ENCODE measurements at regions not wholly inside any gene's neighbourhood (a gene's known extent, or its start where the extent isn't known, plus 50 kb on each side); places are given as distances from the start of the nearest gene placed in this dataset.

DNA sequence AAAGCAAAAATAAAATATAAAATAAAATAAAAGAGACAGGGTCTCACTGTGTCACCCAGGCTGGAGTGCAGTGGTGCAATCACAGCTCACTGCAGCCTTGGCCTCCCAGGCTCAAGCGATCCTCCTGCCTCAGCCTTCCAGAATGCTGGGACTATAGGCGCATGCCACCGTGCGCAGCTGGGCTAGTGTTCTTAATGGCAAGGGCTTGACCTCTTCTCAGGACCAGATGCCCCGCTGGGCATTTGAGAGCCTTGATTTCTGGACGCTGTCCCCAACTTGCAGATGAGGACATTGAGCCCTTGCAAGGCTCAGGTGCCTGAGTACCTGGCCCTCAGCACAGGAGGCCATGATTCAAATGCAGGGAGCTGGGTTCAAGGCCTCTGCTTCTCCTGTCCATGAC is 82.6 kb downstream of the DHCR7 start:
- no peak overlapping the region for H3K27ac ChIP-seq

GRCh38 chr11:71364806-71365205 is 83.4 kb downstream of the DHCR7 start:
- H3K4me3 ChIP-seq, result no peak overlapping the region
- no peak for DNase-seq (ENCODE audit: low spot score)
- H3K27ac ChIP-seq, result no peak overlapping the region
- TF ChIP-seq, protein P1, sequence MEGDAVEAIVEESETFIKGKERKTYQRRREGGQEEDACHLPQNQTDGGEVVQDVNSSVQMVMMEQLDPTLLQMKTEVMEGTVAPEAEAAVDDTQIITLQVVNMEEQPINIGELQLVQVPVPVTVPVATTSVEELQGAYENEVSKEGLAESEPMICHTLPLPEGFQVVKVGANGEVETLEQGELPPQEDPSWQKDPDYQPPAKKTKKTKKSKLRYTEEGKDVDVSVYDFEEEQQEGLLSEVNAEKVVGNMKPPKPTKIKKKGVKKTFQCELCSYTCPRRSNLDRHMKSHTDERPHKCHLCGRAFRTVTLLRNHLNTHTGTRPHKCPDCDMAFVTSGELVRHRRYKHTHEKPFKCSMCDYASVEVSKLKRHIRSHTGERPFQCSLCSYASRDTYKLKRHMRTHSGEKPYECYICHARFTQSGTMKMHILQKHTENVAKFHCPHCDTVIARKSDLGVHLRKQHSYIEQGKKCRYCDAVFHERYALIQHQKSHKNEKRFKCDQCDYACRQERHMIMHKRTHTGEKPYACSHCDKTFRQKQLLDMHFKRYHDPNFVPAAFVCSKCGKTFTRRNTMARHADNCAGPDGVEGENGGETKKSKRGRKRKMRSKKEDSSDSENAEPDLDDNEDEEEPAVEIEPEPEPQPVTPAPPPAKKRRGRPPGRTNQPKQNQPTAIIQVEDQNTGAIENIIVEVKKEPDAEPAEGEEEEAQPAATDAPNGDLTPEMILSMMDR (IDR thresholded peaks at IDR 0.05), result no peak

More for the DNA sequence above, 82.6 kb downstream of the DHCR7 start:
- no peak for DNase-seq (ENCODE audit: low spot score)
- no peak overlapping the region for H3K4me3 ChIP-seq
- TF ChIP-seq, protein P1 (IDR thresholded peaks at IDR 0.05), result no peak

- Histone ChIP-seq H3K27ac (no peak overlapping the region), H3K4me3 (no peak overlapping the region)
- DNase-seq (ENCODE audit: low spot score), result no peak
- TF ChIP-seq, protein P1 (IDR thresholded peaks at IDR 0.05), result no peak
These were observed 84.0 kb downstream of the DHCR7 start for GRCh38 chr11:71364176-71364671.

- Histone ChIP-seq H3K4me3 (no peak overlapping the region), H3K27ac (no peak overlapping the region)
- no peak for DNase-seq (ENCODE audit: low spot score)
- TF ChIP-seq, protein P1 (IDR thresholded peaks at IDR 0.05), result no peak
These were observed 84.5 kb downstream of the DHCR7 start for GRCh38 chr11:71363721-71364120.

DNA sequence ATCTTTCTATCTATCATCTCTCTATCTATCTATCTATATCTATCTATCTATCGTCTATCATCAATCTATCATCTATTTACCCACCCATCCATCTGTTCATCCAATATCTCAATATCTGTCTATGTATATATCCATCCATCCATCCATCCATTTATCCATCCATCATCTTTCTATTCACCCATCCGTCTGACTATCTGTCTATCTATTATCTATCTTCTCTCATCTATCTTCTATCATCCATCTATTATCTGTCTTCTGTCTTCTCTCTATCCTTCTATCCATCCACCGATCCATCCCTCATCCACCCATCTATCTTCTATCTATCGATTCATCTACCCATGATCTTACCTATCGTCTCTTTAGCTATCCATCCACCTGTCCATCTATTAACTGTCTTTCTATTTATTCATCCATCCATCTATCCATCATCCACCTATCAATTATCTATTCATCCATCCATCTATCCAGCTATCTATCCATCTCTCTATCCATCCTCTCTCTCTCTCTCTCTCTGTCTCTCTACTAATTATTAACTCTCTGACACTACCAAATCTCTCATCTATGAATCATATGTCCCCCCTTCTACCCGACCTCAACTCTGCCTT is 89.1 kb downstream of the DHCR7 start:
- Histone ChIP-seq H3K27ac (no peak overlapping the region), H3K4me3 (no peak overlapping the region)
- DNase-seq (ENCODE audit: low spot score), result no peak
- TF ChIP-seq, protein P1 (IDR thresholded peaks at IDR 0.05), result no peak

DNA sequence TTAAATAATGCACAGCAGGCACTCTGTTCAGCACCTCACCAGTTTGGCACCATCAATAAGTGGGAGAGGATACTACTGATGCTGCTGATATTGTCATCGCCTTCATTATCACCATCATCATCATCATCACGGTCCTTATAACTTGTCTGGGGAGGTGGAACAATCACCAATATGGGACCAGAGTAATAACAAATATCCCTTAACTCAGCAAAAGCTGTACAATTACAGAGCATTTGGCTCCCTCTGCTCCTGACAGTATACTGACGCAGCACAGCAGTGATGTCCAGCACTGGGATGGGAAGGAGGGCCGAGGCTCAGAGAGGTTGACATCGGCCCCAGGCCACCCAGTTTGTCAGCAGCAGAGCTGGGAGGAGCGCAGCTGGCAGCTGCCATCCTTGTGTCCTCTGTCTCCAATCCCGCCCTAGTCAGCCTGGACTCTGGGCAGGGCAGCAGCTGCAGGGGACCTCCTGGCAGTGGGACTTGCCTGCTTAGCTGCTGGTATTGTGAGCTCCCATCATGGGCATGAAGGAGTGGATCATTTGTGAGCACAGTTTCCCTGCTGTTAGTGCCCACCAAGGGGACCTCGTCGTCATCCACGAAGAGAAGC is 90.0 kb downstream of the DHCR7 start:
- DNase-seq (ENCODE audit: low spot score), result no peak
- no peak overlapping the region for H3K27ac ChIP-seq
- H3K4me3 ChIP-seq, result no peak overlapping the region
- TF ChIP-seq, protein P1 (IDR thresholded peaks at IDR 0.05), result no peak

GRCh38 chr11:71357414-71357813 is 90.8 kb downstream of the DHCR7 start:
- DNase-seq (ENCODE audit: low spot score), result no peak
- Histone ChIP-seq H3K27ac (no peak overlapping the region), H3K4me3 (no peak overlapping the region)
- TF ChIP-seq, protein P1 (IDR thresholded peaks at IDR 0.05), result no peak
